Kidney tubule cell (primary cell): ENCODE measurements at regions not wholly inside any gene's neighbourhood (a gene's known extent, or its start where the extent isn't known, plus 50 kb on each side); places are given as distances from the start of the nearest gene placed in this dataset.
"Not testable (repeated sequence)": the region's sequence is repeated elsewhere in the genome, so short reads cannot be mapped to it uniquely, and the experiment has no call there.

Experiments used
- DNase-seq: peaks from one replicate; pipeline ENCODE4 v3.0.0-alpha.2; 2018; ENCODE audit warnings: low spot score

- no peak for DNase-seq
Observed at GRCh38 chr7:91685544-91685943, 195.0 kb downstream of the MTERF1 start.

DNA sequence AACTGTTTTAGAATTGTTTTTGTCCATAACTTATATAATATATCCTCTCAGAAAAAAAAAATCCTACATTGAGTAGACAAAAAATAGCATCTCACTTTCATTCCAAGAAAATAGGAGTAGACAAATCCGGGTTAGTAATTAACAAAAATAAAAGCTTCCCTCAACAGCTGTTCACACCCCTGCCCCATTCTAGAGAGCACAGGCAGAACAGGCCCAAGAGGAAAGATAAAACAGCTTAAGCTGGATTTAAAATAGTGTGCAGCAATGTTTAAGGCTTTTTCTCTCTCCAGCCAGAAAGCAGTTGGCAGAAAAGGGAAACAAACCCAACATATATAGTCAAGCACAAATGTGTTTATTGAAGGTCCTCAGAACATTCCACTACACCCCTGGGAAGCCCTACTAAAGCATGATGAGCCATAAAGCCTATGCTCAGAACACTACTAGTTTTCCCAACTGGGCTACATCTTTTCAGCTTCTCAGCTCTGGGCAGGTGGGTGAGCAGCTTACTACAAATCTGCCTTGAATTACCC is 189.9 kb downstream of the MTERF1 start:
- no peak for DNase-seq

DNA sequence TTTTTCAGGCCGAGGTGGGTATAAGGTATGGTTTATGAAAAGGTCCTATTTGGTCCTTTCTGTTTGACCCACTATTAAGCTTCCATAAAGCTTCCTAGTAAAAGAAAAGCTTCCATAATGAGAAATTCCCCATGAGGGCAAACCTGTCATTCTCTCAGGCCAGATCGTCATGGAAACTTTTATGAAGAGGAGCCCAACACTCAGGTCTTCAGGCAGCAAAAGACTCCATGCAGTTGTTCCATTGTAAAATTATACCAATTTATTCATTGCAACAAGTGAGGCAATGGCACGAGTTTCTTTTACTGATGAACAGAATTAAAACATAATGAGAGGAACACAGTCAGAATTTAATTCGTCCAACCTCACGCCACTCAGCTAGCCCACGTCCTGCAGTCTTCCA is 188.6 kb downstream of the MTERF1 start:
- DNase-seq: no peak

DNA sequence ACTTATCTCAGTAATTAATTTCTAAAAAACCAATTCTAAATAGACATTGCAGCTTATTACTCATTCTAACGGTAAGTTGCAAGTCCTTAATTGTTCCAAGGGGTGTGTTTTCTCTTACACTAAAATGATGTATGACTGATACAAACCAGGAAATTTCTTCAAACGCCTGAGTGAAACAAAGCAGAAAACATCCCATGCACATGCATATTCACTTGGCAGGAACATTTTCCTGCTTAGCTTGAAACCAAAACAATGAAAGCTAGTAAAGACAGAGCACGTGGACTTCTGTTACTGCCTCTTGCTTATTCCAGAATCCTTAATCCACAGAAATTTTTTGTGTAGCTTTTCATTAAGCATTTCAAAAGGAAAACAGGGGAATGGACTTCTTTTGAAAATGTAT is 187.7 kb downstream of the MTERF1 start:
- peak; percentile 1 for DNase-seq

DNA sequence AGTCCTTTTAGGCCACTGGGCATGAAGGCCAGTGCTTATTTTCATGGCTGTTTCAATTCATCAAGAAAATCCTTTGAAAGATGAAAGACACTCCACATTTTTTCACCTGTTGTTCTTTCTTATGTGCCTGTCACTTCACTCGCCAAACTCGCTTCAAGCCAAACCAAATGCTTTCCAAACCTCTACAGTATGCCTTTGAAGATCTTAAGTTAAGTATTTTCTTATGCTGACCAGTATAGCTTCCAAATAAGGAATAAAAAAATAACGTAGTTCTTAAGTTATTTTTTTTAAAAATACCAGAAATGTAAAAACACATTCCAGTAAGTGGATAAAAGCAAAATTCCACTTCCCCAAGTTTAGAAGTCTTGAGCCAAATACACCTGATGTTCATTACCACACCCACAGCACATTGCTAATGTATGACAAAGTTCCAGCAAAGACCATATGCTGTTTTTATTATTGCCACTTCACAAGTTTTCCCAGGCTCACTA is 186.1 kb downstream of the MTERF1 start:
- no peak for DNase-seq

DNA sequence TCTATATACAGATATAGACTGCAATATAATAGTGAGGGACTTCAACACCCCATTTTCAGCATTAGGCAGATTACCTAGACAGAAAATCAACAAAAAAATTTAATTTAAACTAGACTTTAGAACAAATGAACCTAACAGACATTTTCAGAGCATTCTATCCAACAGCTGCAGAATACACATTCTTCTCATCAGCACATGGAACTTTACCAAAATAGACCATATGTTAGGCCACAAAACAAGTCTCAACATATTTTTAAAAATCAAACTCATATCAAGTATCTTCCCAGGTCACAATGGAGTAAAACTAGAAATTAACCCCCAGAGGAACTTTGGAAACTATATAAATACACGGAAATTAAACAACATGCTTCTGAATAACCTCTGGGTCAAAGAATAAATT is 169.6 kb downstream of the MTERF1 start:
- DNase-seq: no peak

DNA sequence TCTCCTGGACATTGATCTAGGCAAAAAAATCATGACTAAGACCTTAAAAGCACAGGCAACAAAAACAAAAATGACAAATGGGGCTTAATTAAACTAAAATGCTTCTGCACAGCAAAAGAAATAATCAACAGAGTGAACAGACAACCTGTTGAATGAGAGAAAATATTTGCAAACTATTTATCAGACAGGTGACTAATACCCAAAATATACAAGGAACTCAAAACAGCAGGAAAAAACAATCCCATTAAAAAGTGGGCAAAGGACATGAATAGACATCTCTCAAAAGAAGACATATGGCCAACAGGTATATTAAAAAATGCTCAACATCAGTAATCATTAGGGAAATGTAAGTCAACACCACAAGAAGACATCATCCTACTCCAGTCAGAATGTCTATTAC is 166.8 kb downstream of the MTERF1 start:
- no peak for DNase-seq

- DNase-seq: no peak
Observed at GRCh38 chr7:91717681-91718470, 162.6 kb downstream of the MTERF1 start.

DNA sequence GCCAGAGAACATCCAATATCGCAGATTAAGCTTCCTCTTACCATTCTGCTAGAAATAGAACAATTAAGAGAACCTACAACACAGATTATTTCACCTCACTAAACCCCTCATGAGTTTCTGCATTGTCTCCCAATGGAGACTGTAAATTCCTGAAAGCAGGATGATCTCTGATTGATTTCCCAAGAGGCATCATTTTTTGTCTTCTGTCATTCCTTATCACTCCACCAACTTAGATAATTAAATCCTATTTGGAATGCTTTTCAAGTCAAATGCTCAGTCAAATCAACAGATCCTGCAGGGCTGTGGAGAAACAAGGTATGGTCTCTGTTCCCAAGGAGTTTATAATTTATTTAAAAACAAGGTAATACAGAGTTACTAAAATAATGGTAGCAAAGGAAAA is 161.5 kb downstream of the MTERF1 start:
- DNase-seq: no peak

DNA sequence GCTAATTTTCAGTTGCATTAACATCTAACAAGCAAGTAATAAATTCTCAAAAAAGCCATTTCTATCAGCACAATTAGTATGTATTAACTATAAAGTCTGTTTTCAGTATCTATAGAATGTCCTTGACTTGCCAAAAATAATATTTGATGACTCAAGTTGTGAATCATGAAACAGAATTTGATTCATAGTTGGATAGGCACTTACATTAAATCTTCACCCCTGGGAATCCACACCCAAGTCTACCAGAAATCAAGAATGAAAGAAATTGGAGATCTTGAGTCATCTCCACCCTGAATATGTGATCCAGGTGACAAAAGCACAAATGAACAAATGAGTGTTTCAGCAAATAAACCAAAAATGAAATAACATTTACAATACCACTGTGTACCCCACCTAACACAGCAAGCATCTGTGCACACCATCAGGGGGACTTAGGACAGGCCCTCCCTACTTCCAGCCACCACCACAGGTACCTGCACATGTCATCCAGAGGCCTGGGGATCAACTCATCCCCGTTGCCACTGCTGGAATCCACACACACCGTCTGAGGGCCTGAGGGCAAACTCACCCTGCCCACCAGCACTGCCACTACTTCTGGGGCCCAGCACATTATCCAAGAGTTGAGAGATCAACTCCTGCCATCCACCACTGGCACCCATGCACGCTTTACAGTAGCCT is 160.1 kb downstream of the MTERF1 start:
- no peak for DNase-seq

DNA sequence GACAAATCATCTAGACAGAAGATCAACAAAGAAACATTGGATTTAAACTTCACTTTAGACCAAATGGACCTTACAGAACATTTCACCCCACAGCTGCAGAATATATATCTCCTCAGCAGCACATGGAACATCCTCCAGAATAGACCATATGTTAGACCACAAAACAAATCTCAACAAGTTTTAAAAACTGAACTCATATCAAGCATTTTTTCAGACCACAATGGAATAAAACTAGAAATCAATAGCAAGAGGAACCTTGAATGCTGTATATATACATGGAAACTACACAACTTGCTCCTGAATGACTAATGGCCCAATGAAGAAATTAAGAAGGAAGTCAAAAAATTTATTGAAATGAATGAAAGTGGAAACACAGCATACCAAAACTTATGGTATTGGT is 157.7 kb downstream of the MTERF1 start:
- no peak for DNase-seq

DNA sequence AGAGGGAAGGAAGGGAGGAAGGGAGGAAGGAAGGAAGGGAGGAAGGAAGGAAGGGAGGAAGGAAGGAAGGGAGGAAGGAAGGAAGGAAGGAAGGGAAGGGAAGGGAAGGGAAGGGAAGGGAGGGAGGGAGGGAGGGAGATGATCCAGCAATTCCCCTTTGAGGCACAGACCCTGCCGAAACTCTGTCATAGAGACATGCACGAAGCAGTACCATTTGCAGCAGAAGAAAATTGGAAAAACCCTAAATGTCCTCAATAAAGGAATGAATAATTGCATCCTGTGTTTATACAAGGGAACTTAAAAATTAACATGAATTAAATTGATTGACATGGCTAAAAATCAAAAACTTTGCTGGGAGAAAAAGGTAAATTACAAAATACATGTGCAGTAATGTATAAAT is 151.5 kb downstream of the MTERF1 start:
- not testable (repeated sequence) for DNase-seq

DNA sequence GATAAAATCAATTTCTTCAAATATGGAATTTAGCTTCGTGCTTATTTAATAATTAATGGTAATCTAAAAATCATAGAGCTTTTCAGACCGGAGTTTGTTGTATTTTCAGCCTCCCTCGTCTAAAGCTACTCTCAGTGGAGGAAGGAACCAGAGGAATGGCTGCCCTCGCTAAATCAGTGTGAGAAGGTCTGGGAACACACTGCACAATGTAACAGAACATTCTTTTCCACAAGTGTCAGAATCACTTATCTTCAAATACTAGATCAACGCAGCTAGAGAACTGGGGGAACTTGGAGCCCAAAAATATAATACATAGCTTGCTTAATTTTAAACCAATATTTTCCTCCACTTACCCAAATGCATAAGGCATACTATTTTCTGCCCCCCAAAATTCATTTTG is 148.5 kb downstream of the MTERF1 start:
- no peak for DNase-seq

DNA sequence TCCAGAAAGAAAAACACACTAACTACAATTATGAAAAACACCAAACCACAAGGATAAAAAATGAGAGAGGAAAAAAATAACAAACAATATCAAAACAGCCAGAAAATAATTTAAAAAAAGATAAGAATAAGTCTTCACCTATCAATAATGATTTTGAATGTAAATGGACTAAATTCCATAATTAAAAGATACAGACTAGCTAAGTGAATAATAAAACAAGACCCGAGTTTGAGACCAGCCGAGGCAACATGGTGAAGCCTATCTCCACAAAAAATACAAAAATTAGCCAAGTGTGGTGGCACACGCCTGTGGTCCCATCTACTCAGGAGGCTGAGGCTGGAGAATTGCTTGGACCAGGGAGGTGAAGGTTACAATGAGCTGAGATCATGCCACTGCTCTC is 131.1 kb downstream of the MTERF1 start:
- no peak for DNase-seq

- no peak for DNase-seq
Observed at GRCh38 chr7:91750091-91750490, 130.4 kb downstream of the MTERF1 start.

- DNase-seq: peak; percentile 9
Observed at GRCh38 chr7:91752102-91752501, 128.4 kb downstream of the MTERF1 start.

- not testable (repeated sequence) for DNase-seq
Observed at GRCh38 chr7:91754280-91754679, 126.2 kb downstream of the MTERF1 start.

DNA sequence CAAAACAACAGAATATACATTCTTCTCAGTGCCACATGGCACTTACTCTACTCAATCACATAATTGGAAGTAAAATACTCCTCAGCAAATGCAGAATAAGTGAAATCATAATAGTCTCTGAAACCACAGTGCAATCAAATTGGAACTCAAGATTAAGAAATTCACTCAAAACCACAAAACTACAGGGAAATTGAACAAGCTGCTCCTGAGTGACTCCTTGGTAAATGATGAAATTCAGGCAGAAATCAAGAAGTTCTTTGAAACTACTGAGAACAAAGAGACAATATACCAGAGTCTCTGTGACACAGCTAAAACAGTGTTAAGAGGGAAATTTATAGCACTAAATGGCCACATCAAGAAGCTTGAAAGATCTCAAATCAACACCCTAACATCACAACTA is 125.4 kb downstream of the MTERF1 start:
- not testable (repeated sequence) for DNase-seq

DNA sequence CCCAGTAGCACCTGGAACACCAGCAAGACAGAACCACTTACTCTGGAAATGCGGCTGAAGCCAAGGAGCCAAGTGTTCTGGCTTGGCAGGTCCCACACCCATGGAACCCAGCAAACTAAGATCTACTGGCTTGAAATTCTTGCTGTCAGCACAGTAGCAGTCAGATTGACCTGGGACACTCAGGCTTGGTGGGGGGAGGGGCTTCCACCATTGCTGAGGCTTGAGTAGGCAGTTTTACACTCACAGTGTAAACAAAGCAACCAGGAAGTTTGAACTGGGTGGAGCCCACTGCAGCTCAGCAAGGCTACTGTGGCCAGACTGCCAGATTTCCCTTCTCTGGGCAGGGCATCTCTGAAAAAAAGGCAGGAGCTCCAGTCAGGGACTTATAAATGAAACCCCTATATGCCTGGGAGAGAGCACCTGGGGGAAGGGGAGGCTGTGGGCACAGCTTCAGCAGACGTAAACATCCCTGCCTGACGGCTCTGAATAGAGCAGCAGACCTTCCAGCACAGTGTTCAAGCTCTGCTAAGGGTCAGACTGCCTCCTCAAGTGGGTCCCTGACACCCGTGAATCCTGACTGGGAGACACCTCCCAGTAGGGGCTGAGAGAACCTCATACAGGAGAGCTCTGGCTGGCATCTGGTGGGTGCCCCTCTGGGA is 121.2 kb downstream of the MTERF1 start:
- peak; percentile 83 for DNase-seq

DNA sequence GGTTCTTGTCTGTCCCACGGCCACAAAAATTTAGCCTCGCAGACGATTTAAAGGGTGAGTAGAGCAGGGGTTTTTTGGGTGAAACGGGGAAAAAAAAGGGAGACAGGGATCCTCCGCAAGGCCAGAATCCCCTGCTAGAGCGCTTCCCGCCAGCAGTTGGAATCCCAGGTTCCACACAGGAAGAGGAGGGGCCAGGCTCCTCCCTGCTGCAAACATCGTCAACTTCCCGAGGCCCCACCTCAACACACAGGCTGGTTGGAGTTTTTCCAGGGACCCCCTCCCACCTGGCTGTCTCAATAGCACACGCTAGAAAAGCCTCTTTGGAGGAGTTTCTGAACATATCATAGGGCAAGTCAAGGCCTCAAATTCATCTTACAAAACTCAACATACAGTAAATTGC is 112.7 kb downstream of the MTERF1 start:
- DNase-seq: no peak

GRCh38 chr7:91771394-91771793 is 109.1 kb downstream of the MTERF1 start:
- DNase-seq: no peak

GRCh38 chr7:91771921-91772815 is 108.3 kb downstream of the MTERF1 start:
- peak; percentile 43 for DNase-seq
